ENCODE measurements at regions not wholly inside any gene's neighbourhood (a gene's known extent, or its start where the extent isn't known, plus 50 kb on each side); places are given as distances from the start of the nearest gene placed in this dataset.

DNA sequence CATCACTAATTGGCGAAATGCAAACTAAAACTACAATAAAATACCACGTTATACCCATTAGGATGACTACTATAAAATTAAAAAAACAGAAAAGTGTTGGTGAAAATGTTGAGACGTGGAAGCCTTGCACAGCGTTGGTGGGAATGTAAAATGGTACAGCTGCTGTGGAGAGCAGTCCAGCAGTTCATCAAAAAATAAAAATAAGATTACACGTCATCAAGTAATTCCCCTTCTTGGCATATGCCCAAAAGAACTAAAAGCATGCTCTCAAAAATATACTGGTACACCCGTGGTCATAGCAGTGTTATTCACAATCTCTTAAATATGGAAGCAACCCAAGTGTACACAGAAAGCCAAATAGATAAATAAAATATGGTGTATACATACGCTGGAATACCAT is 71.8 kb upstream of the NDN start:
- Histone ChIP-seq H3K27ac (ENCODE audit: low read length) (no peak overlapping the region), H3K27me3 (ENCODE audit: low read length) (no peaks in the 10 kb centered on the region), H3K36me3 (ENCODE audit: low read depth, low read length) (no peaks in the 10 kb centered on the region), H3K4me1 (ENCODE audit: insufficient read depth, low read length) (no peaks in the 10 kb centered on the region), H3K9me3 (ENCODE audit: low read length) (peaks cover 10% of the 10 kb centered on the region; the same call in 1 of the 2 replicates), H3F3A (ENCODE audit: low read length, unreplicated experiment) (no peaks in the 10 kb centered on the region), H3K4me3 (ENCODE audit: low read length) (no peak overlapping the region), H3K79me2 (ENCODE audit: low read length) (no peaks in the 10 kb centered on the region), H3K4me2 (ENCODE audit: low read length) (no peak overlapping the region), H2AFZ (ENCODE audit: low read length) (no peak overlapping the region), H3K9ac (ENCODE audit: low read length) (no peak overlapping the region), H4K20me1 (ENCODE audit: low read length) (no peaks in the 10 kb centered on the region), H3K9me2 (replicated peaks; ENCODE audit: low read length) (no peaks in the 10 kb centered on the region)
- intact Hi-C loops (cut with micrococcal nuclease) = no loop called here
- no TSS peak for BruUV-seq (replicated peaks)
- POLR2A ChIA-PET (ENCODE audit: unreplicated experiment) = no interaction called here
- TF ChIP-seq, protein P1, sequence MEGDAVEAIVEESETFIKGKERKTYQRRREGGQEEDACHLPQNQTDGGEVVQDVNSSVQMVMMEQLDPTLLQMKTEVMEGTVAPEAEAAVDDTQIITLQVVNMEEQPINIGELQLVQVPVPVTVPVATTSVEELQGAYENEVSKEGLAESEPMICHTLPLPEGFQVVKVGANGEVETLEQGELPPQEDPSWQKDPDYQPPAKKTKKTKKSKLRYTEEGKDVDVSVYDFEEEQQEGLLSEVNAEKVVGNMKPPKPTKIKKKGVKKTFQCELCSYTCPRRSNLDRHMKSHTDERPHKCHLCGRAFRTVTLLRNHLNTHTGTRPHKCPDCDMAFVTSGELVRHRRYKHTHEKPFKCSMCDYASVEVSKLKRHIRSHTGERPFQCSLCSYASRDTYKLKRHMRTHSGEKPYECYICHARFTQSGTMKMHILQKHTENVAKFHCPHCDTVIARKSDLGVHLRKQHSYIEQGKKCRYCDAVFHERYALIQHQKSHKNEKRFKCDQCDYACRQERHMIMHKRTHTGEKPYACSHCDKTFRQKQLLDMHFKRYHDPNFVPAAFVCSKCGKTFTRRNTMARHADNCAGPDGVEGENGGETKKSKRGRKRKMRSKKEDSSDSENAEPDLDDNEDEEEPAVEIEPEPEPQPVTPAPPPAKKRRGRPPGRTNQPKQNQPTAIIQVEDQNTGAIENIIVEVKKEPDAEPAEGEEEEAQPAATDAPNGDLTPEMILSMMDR (conservative IDR thresholded peaks at IDR 0.05; ENCODE audit: low read depth, low read length) = no peak
- TF ChIP-seq EZH2 (IDR thresholded peaks at IDR 0.05; ENCODE audit: low read length, unreplicated experiment) (no peak), EZH2phosphoT487 (IDR thresholded peaks at IDR 0.05; ENCODE audit: borderline replicate concordance, low read length) (no peak)
- ATAC-seq (no peak), DNase-seq (no peak)
- CTCF ChIA-PET = no interaction called here

GRCh38 chr15:23760024-23760423 is 72.9 kb upstream of the NDN start:
- Histone ChIP-seq H3F3A (ENCODE audit: low read length, unreplicated experiment) (no peaks in the 10 kb centered on the region), H3K79me2 (ENCODE audit: low read length) (no peaks in the 10 kb centered on the region), H2AFZ (ENCODE audit: low read length) (no peak overlapping the region), H3K36me3 (ENCODE audit: low read depth, low read length) (no peaks in the 10 kb centered on the region), H4K20me1 (ENCODE audit: low read length) (no peaks in the 10 kb centered on the region), H3K4me2 (ENCODE audit: low read length) (no peak overlapping the region), H3K9me2 (replicated peaks; ENCODE audit: low read length) (no peaks in the 10 kb centered on the region), H3K9me3 (ENCODE audit: low read length) (peaks cover 10% of the 10 kb centered on the region; the same call in 1 of the 2 replicates), H3K4me1 (ENCODE audit: insufficient read depth, low read length) (no peaks in the 10 kb centered on the region), H3K4me3 (ENCODE audit: low read length) (no peak overlapping the region), H3K27me3 (ENCODE audit: low read length) (no peaks in the 10 kb centered on the region), H3K27ac (ENCODE audit: low read length) (no peak overlapping the region), H3K9ac (ENCODE audit: low read length) (no peak overlapping the region)
- BruUV-seq (replicated peaks) = no TSS peak
- ChIA-PET POLR2A (ENCODE audit: unreplicated experiment) (no interaction called here), CTCF (no interaction called here)
- TF ChIP-seq EZH2phosphoT487 (IDR thresholded peaks at IDR 0.05; ENCODE audit: borderline replicate concordance, low read length) = no peak
- TF ChIP-seq, protein P1 (conservative IDR thresholded peaks at IDR 0.05; ENCODE audit: low read depth, low read length) = no peak
- no peak for TF ChIP-seq EZH2 (IDR thresholded peaks at IDR 0.05; ENCODE audit: low read length, unreplicated experiment)
- intact Hi-C loops (cut with micrococcal nuclease) = no loop called here
- DNase-seq (no peak), ATAC-seq (no peak)

- no peak overlapping the region for H3K27ac ChIP-seq (ENCODE audit: low read length)
- no peak for ATAC-seq
- CTCF ChIA-PET = no interaction called here
- H3K9ac ChIP-seq (ENCODE audit: low read length) = no peak overlapping the region
- no peaks in the 10 kb centered on the region for H3K36me3 ChIP-seq (ENCODE audit: low read depth, low read length)
- no peak overlapping the region for H3K4me2 ChIP-seq (ENCODE audit: low read length)
- BruUV-seq (replicated peaks) = no TSS peak
- H3K27me3 ChIP-seq (ENCODE audit: low read length) = no peaks in the 10 kb centered on the region
- no peaks in the 10 kb centered on the region for H3K79me2 ChIP-seq (ENCODE audit: low read length)
- no peak overlapping the region for H3K4me3 ChIP-seq (ENCODE audit: low read length)
- H3K9me2 ChIP-seq (replicated peaks; ENCODE audit: low read length) = no peaks in the 10 kb centered on the region
- H3F3A ChIP-seq (ENCODE audit: low read length, unreplicated experiment) = no peaks in the 10 kb centered on the region
- no peaks in the 10 kb centered on the region for H3K4me1 ChIP-seq (ENCODE audit: insufficient read depth, low read length)
- DNase-seq = no peak
- intact Hi-C loops (cut with micrococcal nuclease) = no loop called here
- no peaks in the 10 kb centered on the region for H4K20me1 ChIP-seq (ENCODE audit: low read length)
- POLR2A ChIA-PET (ENCODE audit: unreplicated experiment) = no interaction called here
- H2AFZ ChIP-seq (ENCODE audit: low read length) = no peak overlapping the region
- H3K9me3 ChIP-seq (ENCODE audit: low read length) = peaks cover 8% of the 10 kb centered on the region; the same call in 1 of the 2 replicates
- no peak for TF ChIP-seq EZH2phosphoT487 (IDR thresholded peaks at IDR 0.05; ENCODE audit: borderline replicate concordance, low read length)
Observed at GRCh38 chr15:23761386-23761785, 74.3 kb upstream of the NDN start.
